ENCODE measurements at regions not wholly inside any gene's neighbourhood (a gene's known extent, or its start where the extent isn't known, plus 50 kb on each side); places are given as distances from the start of the nearest gene placed in this dataset.

- TF ChIP-seq CTCF (IDR thresholded peaks at IDR 0.05) (no peak), POLR2A (IDR thresholded peaks at IDR 0.05) (no peak)
Measured at GRCh38 chr13:84983321-84983720, 815.9 kb downstream of the SLITRK6 start.

All from adrenal gland (tissue), 5 donors.